ENCODE measurements at regions not wholly inside any gene's neighbourhood (a gene's known extent, or its start where the extent isn't known, plus 50 kb on each side); places are given as distances from the start of the nearest gene placed in this dataset.

GRCh38 chr15:55026381-55026780 is 170.4 kb downstream of the RSL24D1 start:
- no peak for DNase-seq (ENCODE audit: low read depth)

GRCh38 chr15:55017635-55018034 is 179.1 kb downstream of the RSL24D1 start:
- DNase-seq (ENCODE audit: low read depth) = no peak

DNA sequence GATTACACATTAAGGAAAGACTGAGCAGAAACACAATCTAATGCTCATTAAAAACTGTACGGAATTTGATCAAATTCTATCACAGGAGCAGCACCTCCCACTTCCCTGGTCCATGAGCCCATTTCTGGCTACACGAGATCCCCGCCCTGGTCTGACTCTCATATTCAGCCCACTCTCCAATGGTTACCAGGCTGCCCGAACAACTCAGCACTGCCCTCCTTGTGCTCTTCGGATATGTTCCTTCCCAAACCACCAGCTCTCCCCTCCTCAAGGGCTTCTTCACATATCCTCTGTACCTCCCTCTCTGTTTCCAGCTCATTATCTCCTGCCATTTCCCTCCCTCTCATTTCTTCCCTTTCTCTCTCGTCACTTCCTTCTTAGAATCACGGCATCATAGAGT is 180.5 kb downstream of the RSL24D1 start:
- no peak for DNase-seq (ENCODE audit: low read depth)

DNA sequence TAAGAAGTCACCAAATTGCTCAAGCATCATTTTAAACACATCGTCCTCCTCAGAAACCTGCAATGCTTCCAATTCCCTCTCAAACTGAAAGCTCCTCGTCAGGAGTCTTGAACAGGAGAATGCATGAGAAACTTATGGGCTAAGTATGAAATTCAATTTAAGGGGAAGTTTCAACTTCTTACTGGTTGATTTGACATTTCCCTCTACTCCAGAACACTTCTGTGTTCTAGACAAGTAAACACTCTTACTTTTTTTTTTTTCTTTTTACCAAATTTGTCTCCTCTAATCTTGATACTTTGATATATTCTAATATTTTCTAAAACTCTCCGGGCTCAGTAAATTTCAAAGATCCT is 181.7 kb downstream of the RSL24D1 start:
- DNase-seq (ENCODE audit: low read depth) = no peak

- no peak for DNase-seq (ENCODE audit: low read depth)
These were observed 182.2 kb downstream of the RSL24D1 start for GRCh38 chr15:55014391-55015092.

DNA sequence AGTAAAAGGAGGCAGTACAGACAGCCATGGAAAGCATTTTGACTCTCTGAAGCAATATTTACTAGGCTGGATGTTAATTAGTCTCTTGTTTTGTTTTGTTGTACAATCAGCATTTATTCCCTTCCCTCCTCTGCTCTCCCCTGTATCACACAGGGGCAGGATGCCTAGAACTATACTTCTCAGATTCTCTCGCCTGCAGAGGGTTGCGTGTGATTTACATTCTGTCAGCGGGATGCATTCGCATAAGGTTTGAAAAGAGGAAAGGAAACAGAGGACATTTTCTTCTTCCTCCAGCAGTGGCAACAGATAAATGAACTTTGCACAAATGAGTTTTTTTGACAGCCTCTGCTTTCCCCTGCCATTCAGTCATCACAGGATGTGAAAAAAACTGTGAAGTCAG is 188.3 kb downstream of the RSL24D1 start:
- DNase-seq (ENCODE audit: low read depth) = no peak

- DNase-seq (ENCODE audit: low read depth) = no peak
These were observed 189.2 kb downstream of the RSL24D1 start for GRCh38 chr15:55007561-55007960.

DNA sequence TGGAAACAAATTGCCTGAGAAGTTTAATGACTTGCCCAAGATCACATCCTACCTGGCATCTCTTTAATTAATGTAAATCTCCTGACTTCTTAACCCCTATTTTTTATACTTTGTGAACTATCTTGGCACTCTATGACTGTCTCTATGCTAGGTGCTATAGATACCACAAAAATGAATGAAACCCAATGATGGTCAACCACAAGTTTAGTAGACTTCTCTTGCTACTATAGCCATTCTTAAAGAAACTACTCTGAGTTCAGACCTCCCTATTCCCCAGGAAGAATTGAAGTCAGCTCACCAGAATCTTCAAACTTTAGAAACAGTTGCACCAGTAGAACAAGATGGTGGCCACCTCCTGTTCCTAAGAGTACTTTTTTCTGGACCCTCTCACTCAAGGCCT is 191.1 kb downstream of the RSL24D1 start:
- no peak for DNase-seq (ENCODE audit: low read depth)

DNA sequence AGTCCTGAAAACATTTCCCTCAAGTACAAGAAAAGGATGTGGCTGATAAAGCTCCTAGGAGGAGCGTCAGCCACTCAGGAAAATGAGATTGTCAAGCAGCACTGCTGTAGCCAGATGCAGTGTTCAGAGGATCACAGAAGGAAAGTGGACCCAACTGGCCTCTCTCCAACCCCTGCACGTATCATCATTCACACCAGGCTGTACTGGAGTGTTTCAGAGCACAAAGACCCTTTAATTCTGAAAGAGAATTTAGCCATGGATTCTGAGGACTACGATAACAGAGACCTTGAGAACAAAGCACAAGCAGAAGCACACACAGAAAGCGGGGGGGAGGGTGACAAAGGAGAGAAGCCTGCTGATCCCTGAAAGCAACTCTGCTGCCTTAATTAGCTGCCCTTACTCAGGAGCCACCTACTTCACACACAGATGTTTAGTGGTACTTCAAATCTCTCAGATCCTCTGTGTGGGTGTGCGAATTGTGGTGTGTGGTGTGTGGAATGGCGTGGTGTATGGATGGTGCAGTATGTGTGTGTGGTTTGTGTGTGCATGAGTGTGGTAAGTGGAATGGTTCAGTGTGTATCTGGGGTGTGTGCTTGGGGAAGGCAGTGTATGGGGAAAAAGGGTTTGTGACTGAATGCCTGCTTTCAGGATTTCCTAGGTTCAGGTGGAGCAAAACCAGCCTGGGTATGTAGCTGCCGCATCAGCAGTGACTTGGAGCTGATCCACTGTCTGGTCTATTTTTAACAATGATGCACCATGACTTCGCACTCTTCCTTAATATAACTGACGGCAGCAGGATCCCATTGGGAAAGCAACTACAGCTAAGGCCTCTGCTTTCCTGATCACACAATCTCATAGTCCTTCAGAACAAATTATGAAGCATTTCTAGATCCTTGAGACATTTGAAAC is 192.5 kb downstream of the RSL24D1 start:
- no peak for DNase-seq (ENCODE audit: low read depth)

- no peak for DNase-seq (ENCODE audit: low read depth)
These were observed 198.1 kb downstream of the RSL24D1 start for GRCh38 chr15:54998661-54999060.

DNA sequence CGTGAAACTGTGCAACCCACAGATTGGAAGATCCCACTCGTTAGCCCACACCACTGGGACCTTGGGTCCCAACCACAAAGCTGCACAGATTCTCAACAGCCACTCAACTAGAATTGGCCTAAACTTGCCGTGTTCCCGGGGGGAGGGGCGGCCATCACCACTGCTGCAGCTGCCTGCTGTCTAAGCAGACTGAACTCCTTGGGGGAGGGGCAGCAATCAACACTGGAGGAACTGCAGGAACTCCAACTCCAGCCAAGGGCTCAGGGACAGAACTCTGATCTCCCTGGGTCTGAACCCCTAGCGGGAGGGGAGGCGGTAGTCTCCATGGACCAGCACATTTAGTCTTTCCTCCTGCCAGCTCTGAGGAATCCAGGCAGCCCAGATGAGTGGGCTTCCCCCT is 205.9 kb downstream of the RSL24D1 start:
- no peak for DNase-seq (ENCODE audit: low read depth)

DNA sequence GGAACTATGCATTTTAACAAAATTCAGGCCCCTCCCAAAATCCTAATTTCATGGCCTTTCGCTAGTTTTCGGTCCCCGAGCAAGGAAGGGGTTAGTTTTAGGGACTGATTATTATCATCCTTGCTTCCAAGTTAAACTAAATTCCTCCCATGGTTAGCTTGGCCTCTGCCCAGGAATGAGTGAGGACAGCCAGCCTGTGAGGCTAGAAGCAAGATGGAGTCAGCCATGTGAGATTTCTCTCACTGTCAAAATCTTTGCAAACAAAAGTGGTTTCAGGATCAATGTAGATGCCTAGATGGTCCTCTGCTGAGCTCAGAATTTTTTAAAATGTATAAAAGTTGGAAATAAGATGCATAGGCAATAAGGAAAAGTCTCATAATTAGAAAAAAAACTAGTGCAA is 208.9 kb downstream of the RSL24D1 start:
- no peak for DNase-seq (ENCODE audit: low read depth)

- no peak for DNase-seq (ENCODE audit: low read depth)
These were observed 216.8 kb downstream of the RSL24D1 start for GRCh38 chr15:54979964-54980363.

DNA sequence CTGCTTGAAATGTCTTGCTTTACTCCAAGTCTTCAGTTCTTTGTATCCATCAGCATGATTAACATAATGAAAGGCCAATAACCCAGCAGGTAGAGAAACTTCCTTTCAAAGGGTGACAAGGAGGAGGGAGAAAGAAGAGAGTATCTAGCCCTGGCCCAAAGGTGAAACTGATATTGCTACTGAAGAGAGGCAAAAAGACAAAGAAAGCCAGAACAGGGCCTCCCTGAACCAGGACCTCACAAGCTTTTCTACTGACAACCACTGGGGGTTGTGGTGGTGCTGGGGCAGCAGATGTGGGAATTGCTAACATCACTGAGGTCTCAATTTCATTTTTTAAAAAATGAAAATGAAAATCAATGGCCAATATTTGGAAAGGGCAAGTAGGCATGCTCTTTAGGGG is 234.1 kb downstream of the RSL24D1 start:
- no peak for DNase-seq (ENCODE audit: low read depth)

- DNase-seq (ENCODE audit: low read depth) = no peak
These were observed 236.5 kb downstream of the RSL24D1 start for GRCh38 chr15:54960266-54960665.

DNA sequence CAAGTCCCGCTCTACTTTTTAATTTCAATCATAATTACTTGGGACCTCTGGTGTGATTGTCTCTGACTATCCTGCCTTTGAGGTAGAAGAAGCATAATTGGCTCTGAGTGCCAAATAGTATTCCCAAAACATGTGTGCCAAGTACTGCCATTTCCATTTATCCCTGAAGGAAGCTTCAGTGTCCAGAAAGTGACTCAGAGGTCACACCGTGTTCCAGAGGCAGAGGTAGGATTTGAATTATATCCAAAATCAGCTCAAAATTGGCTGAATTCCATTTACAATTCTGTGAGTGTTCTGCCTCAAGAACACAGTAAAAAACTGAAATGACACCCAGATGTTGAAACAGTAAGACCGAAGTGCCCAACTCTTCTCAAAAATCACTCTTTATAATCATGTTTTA is 255.3 kb downstream of the RSL24D1 start:
- no peak for DNase-seq (ENCODE audit: low read depth)

DNA sequence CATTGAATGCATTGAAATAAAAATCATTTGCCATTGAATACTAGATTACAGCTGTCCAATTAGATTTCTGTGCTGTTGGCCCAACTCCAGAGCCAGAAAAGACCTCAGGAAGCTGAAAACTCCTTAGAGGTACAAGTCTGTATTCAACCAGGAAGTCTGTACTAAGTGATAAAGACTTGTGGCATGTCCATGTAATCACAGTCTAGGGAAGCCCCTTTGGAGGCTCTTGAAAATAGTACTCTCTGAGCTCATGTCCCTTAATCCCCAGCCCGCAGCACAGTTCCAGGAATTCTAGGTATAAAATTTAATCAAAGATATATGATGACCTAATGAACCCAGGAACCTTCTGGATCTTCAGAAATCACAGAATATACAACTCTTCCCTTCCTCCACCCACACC is 279.4 kb downstream of the RSL24D1 start:
- no peak for DNase-seq (ENCODE audit: low read depth)

DNA sequence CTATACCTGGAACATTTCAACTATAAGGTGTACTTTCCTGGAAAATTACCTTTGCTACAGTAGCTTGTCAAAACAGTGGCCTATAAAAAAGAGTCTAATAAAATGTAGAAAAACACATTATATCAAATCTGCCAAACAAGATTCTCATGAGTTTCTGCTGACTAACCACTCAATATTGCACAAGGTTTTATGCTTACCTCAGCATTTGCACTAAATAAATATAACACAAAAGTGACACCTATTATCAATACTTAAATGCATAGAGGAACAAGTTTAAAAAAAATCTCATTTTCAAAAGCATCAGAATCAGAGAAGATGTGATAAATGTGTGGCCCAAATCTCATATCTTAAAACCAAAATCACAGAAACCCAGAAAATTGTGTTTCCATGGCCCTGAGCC is 281.4 kb downstream of the RSL24D1 start:
- DNase-seq (ENCODE audit: low read depth) = no peak

- DNase-seq (ENCODE audit: low read depth) = no peak
These were observed 312.4 kb downstream of the RSL24D1 start for GRCh38 chr15:54884312-54884711.

- no peak for DNase-seq (ENCODE audit: low read depth)
These were observed 336.8 kb downstream of the RSL24D1 start for GRCh38 chr15:54859982-54860381.

- DNase-seq (ENCODE audit: low read depth) = no peak
These were observed 342.1 kb downstream of the RSL24D1 start for GRCh38 chr15:54854667-54855066.

DNA sequence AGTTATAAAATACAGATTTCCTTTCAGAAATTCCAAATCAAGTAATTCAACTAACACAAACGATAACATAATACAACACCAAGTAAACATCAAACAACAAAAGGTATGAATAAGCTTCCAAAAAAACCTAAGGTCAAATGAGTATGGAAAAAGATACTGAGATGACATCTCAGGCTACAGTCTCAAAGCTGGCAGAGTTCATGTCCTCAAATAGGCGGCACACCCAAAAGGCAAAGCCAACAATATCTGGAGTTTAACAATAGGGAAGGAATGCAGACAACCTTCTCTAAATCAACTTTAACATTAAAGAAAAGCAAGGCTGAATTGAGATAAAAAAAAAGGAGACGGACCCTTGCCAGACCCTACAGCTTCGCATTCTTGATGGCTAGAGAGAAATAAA is 346.6 kb downstream of the RSL24D1 start:
- DNase-seq (ENCODE audit: low read depth) = no peak

DNA sequence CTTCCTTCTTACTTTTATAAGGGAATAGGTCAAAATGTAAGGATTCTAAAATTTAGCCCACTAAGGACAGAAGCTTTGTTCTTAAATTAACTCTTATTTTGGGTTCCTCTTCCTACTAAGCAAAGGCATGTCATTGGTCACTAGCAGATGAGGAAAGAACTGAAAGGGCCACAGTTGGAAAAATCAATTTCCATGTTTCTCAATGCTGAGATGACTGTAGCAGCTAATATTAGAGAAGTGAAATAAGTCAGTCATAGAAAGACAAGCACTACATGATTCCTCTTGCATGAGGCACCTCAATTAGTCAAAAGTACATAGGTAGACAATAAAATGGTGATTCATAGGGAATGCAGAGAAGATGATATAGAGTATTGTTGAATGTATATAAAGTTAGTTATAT is 353.7 kb downstream of the RSL24D1 start:
- DNase-seq (ENCODE audit: low read depth) = no peak
